GM18870 (cell line): ENCODE measurements at regions not wholly inside any gene's neighbourhood (a gene's known extent, or its start where the extent isn't known, plus 50 kb on each side); places are given as distances from the start of the nearest gene placed in this dataset.
"Not testable (repeated sequence)": the region's sequence is repeated elsewhere in the genome, so short reads cannot be mapped to it uniquely, and the experiment has no call there.

Source experiments
- ATAC-seq: cut with Tn5 transposase; IDR thresholded peaks from one replicate; pipeline ENCODE4 v1.9.1; 2021; ENCODE audit warnings: moderate library complexity; ENCODE audit not compliant: unreplicated experiment

DNA sequence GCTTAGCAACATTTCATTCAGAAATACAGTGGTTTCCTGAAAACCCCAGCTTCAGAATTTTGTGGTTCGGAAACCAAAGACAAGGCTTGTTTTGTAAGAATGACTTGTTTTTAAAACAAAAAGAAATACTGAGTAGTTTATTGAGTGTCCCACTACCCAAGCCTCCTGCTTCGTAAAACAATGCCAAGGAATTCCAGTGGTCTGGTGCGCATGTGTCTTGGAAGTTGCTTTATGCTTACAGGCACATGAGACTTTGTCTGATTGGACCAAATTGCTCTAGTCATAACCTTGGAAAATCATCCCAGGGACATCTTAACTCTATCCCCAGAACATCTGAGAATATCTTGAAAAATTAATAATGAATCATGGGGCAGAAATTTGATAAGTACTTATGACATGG, 77.1 kb upstream of the FST start:
- no peak for ATAC-seq

DNA sequence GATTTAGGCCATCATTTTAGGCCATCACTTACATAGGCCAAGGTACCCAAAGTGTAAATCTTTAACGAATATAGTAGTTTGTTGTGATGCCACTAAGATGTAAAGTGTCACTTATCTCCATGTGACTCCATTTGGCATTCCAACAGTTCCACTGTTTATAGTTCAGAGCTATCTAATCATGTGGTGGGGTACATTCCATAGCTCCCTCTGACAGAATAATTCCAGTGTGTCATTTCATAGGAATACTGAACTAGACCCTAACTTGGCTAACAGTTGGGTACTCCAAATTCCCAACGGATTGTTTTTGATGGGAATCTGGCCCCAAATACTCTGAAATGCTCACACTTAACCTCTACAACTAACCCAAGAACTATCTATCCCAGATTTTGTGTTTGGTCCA, 76.7 kb upstream of the FST start:
- ATAC-seq = no peak

DNA sequence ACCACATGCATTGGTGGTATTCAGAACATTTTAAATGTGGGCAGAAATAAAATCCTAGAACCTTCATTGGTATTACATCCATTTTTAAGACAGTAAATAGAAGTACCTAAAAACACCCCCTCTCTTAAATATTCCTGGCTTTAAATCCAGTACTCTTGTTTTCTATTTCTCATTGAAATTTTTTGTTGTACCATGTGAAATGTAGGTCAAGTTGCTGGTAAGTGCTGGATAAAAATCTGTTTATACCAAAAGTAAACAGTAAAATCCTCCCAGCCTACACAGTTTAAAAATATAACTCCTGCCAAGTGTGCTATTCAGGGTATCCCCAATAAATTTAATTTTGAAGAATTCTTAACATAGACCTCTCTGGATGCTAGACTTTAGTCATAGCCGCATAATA, 75.0 kb upstream of the FST start:
- ATAC-seq = no peak

DNA sequence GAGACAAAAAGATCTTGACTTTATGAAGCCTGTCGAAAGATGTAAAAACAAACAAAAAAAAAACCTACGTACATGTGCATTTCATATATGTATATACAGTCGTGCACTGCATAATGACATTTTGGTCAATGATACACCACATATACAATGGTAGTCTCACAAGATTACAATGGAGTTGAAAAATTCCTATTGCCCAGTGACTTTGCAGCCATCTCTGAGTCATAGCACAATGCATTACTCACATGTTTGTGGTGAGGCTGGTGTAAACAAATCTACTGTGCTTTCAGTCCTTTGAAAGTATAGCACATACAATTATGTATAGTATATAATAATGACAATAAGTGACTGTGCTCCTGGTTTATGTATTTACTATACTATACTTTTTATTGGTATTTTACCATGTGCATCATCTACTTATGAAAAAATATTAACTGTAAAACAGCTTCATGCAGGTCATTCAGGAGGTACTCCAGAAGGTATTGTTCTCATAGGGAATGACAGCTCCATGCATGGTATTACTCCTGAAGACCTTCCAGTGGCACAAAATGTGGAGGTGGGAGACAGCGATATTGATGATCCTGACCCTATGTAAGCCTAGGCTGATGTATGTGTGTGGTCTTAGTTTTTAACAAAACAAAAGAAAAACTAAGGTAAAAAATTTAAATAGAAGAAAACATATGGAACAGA, 73.7 kb upstream of the FST start:
- ATAC-seq = no peak

DNA sequence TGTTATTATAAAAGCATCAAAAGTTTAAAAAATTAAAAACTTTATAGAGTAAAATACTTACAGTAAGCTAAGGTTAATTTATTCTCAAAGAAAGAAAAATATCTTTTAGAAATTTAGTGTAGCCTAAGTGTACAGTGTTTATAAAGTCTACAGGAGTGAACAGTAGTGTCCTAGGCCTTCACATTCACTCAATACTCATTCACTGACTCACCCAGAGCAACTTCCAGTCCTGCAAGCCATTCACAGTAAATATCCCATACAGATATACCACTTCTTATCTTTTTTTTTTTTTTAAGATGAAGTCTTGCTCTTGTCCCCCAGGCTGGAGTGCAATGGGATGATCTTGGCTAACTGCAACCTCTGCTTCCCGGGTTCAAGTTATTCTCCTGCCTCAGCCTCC, 73.1 kb upstream of the FST start:
- ATAC-seq = no peak

- no peak for ATAC-seq
Observed at GRCh38 chr5:53411388-53411787, 69.0 kb upstream of the FST start.

DNA sequence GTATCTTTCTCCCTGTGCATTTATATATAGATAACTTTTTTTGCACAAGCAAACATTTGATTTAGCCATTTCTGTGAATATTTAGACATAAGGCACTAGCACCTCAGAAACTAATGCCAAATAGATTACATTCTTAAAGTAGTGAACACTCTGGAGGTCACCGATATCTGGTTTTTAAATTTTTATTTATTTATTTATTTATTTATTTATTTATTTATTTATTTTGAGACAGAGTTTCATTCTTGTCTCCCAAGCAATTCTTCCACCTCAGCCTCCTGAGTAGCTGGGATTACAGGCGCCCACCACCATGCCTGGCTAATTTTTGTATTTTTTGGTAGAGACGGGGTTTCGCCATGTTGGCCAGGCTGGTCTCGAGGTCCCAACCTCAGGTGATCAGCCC, 67.9 kb upstream of the FST start:
- ATAC-seq = not testable (repeated sequence)

DNA sequence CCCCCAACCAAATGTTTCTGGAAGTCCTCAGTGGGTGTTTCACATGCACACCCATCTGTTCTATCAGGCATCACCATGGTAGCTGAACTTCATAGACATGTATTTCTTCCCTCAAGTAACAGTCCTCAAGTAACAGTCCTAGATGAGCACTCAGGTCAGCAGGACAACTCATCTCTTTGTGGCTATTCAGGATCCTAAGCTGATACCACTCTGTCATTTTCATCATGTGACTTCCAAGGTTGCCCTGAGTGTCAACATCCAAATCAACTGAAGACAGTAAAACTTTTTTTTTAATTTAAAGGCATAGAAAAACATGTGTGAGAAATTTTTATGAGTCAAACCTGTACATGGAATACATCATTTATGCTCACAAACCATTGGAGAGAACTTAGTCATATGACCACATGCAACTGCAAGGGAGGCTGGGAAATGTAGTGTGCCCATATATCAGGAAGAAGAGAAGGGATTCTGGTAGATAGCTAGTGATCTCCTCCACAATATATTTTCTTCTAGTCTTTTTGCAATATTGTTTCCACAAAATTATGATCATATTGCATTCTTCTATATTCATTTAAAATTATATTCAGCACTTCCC, 64.2 kb upstream of the FST start:
- no peak for ATAC-seq

- ATAC-seq = no peak
Observed at GRCh38 chr5:53418409-53418808, 62.0 kb upstream of the FST start.

DNA sequence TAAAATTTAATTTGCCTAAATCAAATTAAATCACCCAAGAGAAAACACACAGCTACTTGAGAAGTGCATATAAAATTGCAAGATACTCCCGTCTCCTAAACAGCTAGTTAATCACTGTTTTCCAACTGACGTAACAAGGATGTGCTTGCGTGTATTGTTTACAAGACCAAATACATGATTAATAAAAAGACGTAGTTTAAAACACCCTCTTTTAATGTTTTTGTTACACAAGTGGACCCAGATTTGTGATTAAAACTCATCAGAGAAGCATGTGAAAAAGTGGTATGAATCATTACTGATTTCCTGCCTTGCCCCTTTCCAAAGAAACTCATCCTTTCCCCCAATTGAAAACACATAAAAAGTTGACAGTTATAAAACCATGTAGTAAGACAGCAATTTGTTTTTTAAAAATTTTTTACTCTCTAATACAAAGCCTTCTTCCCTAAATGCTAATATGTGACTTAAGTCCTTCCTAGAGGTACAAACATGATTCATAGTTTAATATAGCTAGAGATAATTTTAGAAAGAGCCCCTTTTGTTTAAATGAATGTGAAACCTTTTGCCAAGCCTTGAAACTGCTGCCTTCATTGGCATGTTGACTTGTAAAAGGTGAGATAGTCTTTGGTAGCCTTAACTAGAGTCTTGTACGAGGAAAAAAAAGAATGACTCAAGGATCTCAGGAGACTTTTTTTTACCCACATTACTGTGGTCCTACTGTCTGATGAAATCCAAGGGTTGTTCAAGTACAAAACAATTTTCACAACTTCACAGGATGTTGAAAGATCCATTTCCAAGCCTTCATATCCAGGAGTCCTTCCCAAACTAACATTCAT, 61.4 kb upstream of the FST start:
- ATAC-seq = no peak

DNA sequence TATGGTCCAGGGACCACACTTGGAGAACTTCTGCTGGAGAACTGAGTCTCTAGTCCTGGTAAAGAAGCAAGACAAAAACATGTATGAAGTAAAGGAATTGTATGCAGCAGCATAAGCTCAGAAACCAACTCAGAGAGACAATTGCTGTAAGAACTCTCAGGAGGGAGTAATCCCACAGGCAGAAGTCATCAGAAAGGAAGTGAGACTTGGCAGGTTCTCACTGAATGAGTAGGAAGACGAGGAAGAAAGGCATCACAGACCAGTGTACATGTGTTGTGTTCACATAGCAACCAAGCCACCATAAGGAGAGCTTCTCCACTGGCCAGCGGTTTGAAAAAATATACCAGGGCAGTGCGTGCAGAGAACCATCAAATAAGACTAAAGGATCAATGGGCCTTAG, 57.9 kb upstream of the FST start:
- no peak for ATAC-seq

DNA sequence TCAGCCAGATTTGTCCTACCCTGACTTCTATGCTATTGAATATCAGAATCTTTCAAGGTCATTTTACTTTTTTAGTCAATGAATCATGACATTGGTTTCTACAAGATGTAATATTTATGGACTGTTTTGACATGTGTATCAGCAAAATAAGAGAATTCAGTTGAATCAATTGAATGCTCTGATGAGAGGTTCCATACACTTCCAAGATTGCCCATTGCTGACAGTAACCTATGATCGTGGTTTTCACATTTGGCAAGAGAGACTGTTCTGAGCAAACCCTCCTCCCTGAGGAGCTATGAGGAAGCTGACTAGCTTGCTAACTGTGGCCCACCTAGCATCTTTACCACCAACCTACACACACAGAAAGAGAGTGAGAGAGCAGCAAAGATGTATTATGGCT, 56.7 kb upstream of the FST start:
- no peak for ATAC-seq

GRCh38 chr5:53424686-53425615, 55.5 kb upstream of the FST start:
- no peak for ATAC-seq

DNA sequence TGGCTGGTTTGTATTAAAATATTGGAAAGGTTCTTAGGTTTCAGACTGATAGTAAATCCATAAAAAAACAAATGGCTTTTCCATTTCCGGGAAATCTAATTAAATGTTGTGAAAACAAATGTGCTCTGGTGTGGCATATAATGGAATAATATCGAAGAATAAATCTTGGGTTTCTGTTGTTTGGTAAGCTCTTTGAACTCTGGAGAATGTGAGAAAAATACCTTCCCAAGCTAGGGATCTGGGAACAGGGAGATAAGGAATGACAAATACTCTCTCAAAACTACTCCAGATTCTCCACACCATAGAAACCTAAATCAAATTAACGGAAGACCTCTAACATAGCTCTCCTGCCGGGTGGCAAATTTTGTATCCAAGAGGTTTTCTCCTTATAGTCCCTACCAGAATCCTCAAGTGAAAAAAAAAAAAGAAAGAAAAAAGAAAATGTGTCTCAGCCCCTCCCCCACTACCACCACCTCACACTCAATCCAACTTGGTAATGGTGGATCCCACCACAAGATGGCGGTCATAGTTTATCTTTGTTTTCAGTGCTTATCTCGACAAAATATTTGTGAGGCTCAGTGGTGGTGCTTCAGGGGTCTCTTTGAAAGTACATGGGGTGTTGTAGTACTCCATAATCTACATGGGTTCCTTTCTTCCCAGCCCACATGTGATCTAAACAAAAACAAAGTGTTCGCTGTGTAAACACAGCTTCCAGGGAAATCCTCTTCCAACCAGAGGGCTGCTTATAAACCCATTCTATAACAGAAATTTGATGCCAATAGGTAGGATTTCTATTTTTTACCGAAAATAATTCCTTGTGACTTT, 54.5 kb upstream of the FST start:
- ATAC-seq = no peak

DNA sequence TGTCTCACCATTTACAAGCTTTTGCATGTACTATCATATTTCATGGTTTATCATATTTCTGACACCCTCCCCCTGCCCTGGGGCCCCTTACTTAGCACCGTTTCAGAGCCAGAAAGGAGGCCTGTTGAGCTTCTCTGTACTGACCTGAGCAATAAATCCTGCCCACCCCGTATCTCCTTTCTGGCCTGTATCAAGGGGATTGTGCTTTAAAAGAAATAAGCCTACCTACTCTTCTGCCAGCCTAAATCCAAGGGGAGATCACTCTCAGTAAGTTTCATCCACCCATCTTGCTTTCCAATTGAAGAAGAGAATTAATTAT, 54.0 kb upstream of the FST start:
- no peak for ATAC-seq

DNA sequence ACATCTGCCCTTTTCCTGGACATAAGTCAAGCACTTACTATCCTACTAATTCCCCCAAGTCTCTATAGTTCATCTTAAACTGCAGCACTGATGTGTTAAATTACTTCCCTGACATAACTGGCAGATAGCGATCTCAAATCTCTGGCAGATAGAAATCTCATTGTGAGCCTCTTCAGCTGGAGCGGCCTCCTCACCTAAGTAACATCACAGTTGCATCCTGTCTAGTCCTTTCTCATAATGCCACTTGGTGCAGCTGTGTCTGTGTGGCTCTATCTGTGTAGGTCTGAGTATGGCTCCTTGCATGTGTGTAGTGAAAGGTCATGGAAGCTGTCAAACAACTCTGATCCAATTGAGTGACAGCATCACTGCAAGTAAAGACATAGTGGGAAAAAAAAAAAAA, 53.6 kb upstream of the FST start:
- no peak for ATAC-seq

DNA sequence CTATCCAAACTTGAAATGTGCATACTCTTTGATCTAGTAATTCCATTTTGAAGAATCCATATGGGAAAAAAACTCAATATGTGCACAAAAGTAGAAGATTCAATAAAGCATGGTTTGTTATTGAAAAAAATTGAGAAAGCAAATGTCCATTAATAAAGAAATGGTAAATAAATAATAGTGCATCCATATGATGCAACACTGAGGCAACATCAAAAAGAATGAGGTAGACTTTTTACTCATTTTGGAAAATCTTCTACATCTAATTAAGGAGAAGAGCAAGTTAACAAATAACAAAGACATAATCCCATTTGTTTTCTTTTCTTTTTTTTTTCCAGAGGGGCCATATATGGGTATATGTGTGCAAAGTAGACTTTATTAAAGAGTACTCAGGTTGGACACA, 52.5 kb upstream of the FST start:
- no peak for ATAC-seq

- ATAC-seq = no peak
Observed at GRCh38 chr5:53429706-53430105, 50.7 kb upstream of the FST start.

GRCh38 chr5:53430618-53431252, 49.7 kb upstream of the FST start:
- no peak for ATAC-seq
